Fibroblast of the aortic adventitia (primary cell): ENCODE measurements at regions not wholly inside any gene's neighbourhood (a gene's known extent, or its start where the extent isn't known, plus 50 kb on each side); places are given as distances from the start of the nearest gene placed in this dataset.

Experiments used
- DNase-seq: peaks from one replicate; pipeline ENCODE4 v3.0.0-alpha.2; 2010; ENCODE audit warnings: low read depth
- H3K4me3 ChIP-seq: 2 replicates; pipeline ENCODE4 v1.5.1; 2011; ENCODE audit warnings: low read depth, mild to moderate bottlenecking, control low read depth, low read length, moderate library complexity
- TF ChIP-seq, protein P1 (sequence below): IDR thresholded peaks from 2 replicates; pipeline ENCODE4 v1.5.1; 2011; ENCODE audit warnings: mild to moderate bottlenecking, low read length, control low read depth, inconsistent platforms; ENCODE audit not compliant: insufficient read depth

DNA sequence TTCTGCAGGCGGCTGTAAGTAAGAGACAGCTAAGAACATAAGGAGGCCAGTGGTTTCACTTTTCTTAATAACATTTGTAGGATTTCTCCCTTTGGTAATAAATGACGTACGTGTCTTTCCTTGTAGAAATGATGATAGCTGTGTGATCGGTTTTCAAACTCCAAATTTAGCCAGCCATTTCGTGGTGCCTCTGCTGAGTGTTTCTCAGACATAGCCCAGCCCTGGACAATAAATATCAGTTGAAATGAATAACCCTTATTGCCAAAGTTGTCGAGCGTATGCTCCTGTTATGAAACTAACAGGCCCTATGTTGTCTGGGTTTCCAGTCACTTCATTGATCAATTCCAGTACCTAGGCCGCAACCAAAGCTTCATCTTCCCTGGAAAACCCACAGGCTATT lies 75.0 kb upstream of the MSX2 start:
- TF ChIP-seq, protein P1, sequence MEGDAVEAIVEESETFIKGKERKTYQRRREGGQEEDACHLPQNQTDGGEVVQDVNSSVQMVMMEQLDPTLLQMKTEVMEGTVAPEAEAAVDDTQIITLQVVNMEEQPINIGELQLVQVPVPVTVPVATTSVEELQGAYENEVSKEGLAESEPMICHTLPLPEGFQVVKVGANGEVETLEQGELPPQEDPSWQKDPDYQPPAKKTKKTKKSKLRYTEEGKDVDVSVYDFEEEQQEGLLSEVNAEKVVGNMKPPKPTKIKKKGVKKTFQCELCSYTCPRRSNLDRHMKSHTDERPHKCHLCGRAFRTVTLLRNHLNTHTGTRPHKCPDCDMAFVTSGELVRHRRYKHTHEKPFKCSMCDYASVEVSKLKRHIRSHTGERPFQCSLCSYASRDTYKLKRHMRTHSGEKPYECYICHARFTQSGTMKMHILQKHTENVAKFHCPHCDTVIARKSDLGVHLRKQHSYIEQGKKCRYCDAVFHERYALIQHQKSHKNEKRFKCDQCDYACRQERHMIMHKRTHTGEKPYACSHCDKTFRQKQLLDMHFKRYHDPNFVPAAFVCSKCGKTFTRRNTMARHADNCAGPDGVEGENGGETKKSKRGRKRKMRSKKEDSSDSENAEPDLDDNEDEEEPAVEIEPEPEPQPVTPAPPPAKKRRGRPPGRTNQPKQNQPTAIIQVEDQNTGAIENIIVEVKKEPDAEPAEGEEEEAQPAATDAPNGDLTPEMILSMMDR, result no peak
- DNase-seq, result no peak
- no peak overlapping the region for H3K4me3 ChIP-seq

DNA sequence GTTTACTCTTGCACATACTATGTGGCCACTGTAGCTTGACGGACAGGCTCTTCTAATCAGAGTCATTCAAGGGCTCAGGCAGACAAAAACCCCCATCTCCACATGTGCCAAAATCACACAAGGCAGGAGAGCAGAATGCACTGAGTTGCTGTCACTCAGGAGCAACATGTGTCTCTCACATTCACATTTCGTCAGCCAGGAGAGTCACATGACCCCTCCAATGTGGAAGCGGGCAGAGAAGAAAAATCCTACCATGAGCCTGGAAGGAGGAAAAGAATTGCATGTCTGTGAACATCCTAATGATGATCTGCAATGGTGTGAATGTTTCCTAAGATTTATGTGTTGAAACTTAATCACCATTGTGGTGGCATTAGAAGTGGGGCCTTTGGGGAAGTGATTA lies 69.9 kb upstream of the MSX2 start:
- H3K4me3 ChIP-seq, result no peak overlapping the region
- TF ChIP-seq, protein P1, result no peak
- DNase-seq, result no peak

DNA sequence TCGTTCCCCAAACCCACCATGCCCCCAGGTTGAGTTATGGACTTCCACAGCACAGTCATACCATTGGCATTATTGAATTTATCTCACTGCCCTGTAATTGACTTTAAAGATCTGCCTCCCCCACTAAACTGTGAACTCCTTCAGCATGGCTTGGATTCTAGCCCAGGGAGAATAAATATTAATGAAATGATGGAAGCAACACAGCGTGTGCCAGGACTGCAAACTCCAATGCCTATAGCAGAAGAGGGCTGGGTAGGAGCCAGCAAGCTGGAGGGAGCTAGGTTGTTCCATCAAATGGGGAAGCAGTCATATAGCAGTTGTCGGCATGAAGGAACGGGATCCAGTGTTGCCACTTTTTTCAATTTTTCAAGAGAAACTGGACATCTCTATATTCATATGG lies 69.0 kb upstream of the MSX2 start:
- TF ChIP-seq, protein P1, result no peak
- no peak overlapping the region for H3K4me3 ChIP-seq
- no peak for DNase-seq

DNA sequence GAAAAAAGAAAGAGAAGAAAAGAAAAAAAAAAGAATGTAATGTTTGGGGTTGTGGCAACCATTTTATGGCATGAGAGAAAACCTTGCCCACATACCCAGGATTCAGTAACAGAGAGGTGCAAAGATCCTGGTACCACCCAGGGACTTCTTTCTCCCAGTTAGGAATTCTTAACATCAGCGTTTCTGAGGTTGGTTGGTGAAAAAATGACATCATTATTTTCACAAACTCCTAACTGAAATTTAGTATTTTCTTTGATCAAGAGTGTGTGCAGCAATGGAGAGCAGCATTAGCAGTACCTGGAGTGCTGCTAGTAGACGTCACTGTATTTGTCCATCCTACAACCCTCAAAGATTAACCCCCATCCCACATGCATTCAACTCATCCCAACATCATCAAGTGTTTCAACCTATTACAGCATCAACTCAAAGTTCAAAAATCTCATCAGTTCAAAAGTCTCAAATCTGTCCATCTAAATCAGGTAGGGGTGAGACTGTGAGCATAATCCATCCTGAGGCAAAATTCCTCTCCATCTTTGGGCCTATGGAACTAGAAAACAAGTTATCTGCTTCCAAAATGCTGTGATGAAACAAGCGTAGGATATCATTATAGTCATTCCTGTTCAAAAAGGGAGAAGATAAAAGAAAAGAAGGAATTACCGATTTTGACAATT lies 60.1 kb upstream of the MSX2 start:
- no peak overlapping the region for H3K4me3 ChIP-seq
- TF ChIP-seq, protein P1, result no peak
- DNase-seq, result no peak

DNA sequence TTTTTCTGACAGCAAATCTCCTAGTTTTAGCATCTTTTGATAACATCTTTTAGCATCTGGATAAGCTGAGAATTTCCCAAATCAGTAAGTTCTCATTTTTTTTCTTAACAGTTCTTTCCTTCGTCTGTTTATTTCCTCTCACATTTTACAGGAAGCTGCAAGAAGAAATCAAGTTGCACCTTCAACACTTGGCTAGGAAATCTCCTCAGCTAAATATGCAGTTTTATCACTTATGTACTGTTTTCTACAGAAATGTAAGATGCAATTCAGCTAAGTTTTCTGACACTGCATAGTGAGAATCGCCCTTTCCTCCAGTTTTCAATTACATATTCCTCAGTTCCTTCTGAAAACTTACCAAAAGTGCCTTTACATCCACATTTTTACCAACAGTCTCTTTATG lies 59.0 kb upstream of the MSX2 start:
- H3K4me3 ChIP-seq, result no peak overlapping the region
- TF ChIP-seq, protein P1, result no peak
- DNase-seq, result no peak

DNA sequence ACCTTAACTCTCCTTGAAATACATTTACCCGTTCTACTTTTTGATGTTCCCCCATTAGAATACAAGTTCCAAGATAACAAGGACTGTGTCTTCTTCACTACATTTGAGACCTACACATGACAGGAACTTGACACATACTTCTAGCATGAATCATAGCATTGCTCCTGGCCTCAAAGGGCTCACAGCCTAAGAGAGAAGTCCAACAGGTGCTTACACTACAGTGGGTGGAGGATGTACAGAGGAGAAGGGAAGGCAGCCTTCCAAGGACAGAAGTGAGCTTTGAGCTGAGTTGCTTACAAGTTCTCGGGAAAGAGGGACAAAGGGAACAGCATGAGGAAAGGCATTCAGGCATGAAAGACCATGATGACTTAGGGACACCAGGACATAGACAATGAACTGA lies 56.9 kb upstream of the MSX2 start:
- TF ChIP-seq, protein P1, result no peak
- H3K4me3 ChIP-seq, result no peak overlapping the region
- DNase-seq, result no peak

DNA sequence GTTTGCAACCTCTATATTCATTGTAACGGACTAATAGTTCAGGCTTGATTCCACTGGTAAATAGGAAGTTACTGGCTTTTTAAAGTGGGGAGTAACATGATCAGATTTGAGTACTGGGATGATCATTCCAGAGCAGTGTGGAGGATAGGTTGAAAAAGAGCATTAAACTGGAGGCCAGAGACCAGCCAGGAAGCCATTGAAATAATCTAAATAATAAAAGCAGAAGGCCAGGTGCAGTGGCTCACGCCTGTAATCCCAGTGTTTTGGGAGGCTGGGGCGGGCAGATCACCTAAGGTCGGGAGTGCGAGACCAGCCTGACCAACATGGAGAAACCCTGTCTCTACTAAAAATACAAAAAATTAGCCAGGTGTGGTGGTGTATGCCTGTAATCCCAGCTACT lies 56.0 kb upstream of the MSX2 start:
- DNase-seq, result no peak
- no peak overlapping the region for H3K4me3 ChIP-seq
- TF ChIP-seq, protein P1, result no peak
